Right lobe of liver (tissue), 6 donors: ENCODE measurements at regions not wholly inside any gene's neighbourhood (a gene's known extent, or its start where the extent isn't known, plus 50 kb on each side); places are given as distances from the start of the nearest gene placed in this dataset.

Experiments
- ATAC-seq, 4 donors: fragments of 200-7000 bp; cut with Tn5 transposase; one replicate each; pipeline ENCODE4 v1.9.1; 2020; ENCODE audit warnings: mild to moderate bottlenecking in 4 of 4, moderate library complexity in 4 of 4
- DNase-seq, 3 donors: peaks; one replicate each; pipeline ENCODE4 v3.0.0-alpha.2; 2020
- H3K27ac ChIP-seq, 3 donors: fragments of 200-600 bp; one replicate each; pipeline ENCODE4 v1.8.0; 2022
- H3K27me3 ChIP-seq, 2 donors: fragments of 200-600 bp; one replicate each; pipeline ENCODE4 v1.8.0; 2022
- H3K36me3 ChIP-seq, 4 donors: fragments of 200-600 bp; sonication (generic) in 1 of 4; one replicate each; pipeline versions ENCODE4 v1.5.1 to v1.8.0; 2017 to 2022; ENCODE audit warnings: control low read depth in 1 of 4
- H3K4me1 ChIP-seq, 4 donors: fragments of 200-600 bp; sonication (generic) in 1 of 4; one replicate each; pipeline versions ENCODE4 v1.5.1 to v1.8.0; 2017 to 2022; ENCODE audit warnings: control low read depth in 1 of 4
- H3K4me3 ChIP-seq, 3 donors: fragments of 200-600 bp; one replicate each; pipeline ENCODE4 v1.8.0; 2022
- H3K9me3 ChIP-seq, 4 donors: fragments of 200-600 bp; sonication (generic) in 1 of 4; one replicate each; pipeline versions ENCODE4 v1.5.1 to v1.8.0; 2017 to 2022; ENCODE audit warnings: control low read depth in 1 of 4
- POLR2A ChIP-seq: fragments of 450-650 bp; IDR thresholded peaks from one replicate; pipeline ENCODE4 v1.6.1; 2017; ENCODE audit warnings: antibody characterized with exemption, mild to moderate bottlenecking
- WGBS: methylation state at CpG from one replicate; pipeline ENCODE4 v1.1.6; 2018; ENCODE audit warnings: low coverage, low lambda C conversion rate; ENCODE audit not compliant: insufficient coverage; ENCODE audit errors: missing lambda C conversion rate; 5-methylcytosine and 5-hydroxymethylcytosine counted together
- intact Hi-C, 2 donors: fragments of 100-400 bp; cut with DNase I; formaldehyde crosslinking; loops; one replicate each; pipeline versions ENCODE4 v1.11.2 to v1.14.1; 2022
- TF ChIP-seq, protein P1 (sequence below), 4 donors: fragments of 200-600 bp in 3 of 4; fragments of 450-650 bp in 1 of 4; IDR thresholded peaks; one replicate each; pipeline versions ENCODE4 v1.5.1 to v1.8.0; 2016 to 2022; ENCODE audit warnings: antibody characterized with exemption in 4 of 4, mild to moderate bottlenecking in 2 of 4
- donor health status: DM: no; HTN: yes; CAD: no.
- donor health status: DM: no; HTN: no; CAD: no.
- donor health status: DM: no; HTN: no; CAD: no.
- donor health status: DM: no; HTN: yes; CAD: no.
- donor health status: DM: no; HTN: yes; CAD: no.

DNA sequence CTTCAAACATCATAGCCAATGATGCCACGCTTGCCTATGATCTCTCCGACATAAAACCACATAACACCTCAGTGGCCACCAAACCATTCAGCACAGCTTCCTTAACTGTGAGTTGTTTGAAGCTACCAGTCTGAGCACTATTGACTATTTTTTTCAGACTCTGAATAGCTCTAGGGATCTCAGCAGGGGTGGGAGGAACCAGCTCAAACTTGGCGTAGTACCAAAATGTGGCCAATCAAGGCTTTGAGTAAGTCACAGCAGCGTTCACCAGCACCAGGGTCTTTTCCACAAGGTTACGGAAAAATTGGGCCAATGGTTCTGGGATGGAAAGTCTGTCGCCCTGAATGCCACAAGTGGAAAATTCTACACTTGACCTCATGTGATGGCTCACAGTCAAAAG lies 70.6 kb downstream of the SMPDL3A start:
- TF ChIP-seq, protein P1, sequence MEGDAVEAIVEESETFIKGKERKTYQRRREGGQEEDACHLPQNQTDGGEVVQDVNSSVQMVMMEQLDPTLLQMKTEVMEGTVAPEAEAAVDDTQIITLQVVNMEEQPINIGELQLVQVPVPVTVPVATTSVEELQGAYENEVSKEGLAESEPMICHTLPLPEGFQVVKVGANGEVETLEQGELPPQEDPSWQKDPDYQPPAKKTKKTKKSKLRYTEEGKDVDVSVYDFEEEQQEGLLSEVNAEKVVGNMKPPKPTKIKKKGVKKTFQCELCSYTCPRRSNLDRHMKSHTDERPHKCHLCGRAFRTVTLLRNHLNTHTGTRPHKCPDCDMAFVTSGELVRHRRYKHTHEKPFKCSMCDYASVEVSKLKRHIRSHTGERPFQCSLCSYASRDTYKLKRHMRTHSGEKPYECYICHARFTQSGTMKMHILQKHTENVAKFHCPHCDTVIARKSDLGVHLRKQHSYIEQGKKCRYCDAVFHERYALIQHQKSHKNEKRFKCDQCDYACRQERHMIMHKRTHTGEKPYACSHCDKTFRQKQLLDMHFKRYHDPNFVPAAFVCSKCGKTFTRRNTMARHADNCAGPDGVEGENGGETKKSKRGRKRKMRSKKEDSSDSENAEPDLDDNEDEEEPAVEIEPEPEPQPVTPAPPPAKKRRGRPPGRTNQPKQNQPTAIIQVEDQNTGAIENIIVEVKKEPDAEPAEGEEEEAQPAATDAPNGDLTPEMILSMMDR (IDR thresholded peaks at IDR 0.05) = no peak
- TF ChIP-seq POLR2A = no peak
- H3K36me3 ChIP-seq = no peaks in the 10 kb centered on the region
- H3K27me3 ChIP-seq = no peaks in the 10 kb centered on the region
- no peak overlapping the region for H3K4me3 ChIP-seq
- intact Hi-C loops = no loop called here
- H3K9me3 ChIP-seq = no peaks in the 10 kb centered on the region
- no peak for DNase-seq
- H3K27ac ChIP-seq = no peak overlapping the region
- H3K4me1 ChIP-seq = no peaks in the 10 kb centered on the region
- WGBS = 62% methylated on average over 5 of the region's 6 CpGs
- no peak for ATAC-seq

DNA sequence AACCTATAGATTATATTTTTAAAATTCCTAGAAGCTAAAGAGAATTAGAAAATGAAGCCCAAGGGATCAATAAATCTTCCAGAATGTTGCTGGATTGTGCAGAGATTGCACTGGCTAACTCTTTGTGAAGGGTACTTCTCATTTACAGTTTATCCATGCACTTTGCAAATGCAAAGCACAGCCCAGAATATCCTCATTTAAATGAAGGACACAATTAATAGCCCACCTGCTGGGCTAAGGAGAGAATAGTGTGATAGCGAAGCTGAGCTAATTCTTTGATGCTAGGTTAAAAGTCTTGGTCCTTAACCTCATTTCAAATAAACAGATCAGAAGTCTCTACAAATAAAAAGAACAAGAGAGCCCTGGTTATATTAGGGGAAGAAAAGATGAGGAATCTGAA lies 72.5 kb downstream of the SMPDL3A start:
- Histone ChIP-seq H3K9me3 (no peaks in the 10 kb centered on the region), H3K27me3 (no peaks in the 10 kb centered on the region), H3K27ac (no peak overlapping the region), H3K4me1 (no peaks in the 10 kb centered on the region), H3K36me3 (no peaks in the 10 kb centered on the region), H3K4me3 (no peak overlapping the region)
- TF ChIP-seq, protein P1 (IDR thresholded peaks at IDR 0.05) = no peak
- no peak for TF ChIP-seq POLR2A
- ATAC-seq (no peak), DNase-seq (no peak)
- intact Hi-C loops = no loop called here
- WGBS = 25% methylated on average over 1 of the region's 1 CpG

DNA sequence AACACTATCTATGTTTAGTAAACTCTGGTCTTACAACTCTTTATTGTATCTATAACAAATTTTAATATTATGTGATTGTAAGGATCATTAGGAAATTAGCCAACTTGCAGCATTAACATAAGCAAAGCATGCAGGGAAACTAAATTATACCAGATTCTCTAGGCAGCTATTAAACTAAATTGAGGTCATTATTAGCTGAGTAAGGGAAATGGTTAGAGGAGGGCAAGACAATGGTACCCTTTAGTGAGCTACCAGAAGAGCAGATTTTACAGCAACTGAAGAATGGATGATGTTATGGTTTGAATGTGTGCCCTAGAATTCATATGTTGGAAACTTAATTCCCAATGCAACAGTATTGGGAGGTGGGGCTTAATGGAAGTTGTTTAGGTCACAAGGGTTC lies 79.1 kb downstream of the SMPDL3A start:
- DNase-seq (no peak), ATAC-seq (no peak)

DNA sequence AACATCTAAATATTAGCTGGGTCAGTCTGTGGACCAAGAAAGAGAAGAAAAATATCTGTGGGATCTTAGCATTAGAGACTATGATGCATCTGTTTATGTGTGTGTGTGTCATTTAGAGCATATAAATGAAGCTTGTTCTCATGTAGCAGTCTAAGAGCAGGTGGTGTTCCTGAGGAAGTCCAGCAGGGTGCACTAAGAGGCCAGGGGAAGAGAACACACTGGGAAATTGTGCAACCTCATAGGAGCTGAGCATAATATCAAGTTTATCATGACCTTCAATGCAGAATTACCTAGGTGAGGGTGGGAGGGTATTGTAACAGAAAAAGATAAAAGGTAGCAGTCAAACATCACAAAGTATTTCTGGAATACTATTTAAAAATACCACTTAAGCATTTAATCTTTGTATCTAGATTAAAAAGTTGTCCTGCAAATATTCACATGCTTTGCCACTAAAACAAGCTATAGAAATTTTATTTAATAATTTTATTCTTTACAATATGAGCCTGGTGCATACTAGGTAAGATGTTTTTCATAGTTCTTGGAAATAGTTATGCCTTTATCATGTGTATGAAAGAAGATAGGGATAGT lies 80.5 kb downstream of the SMPDL3A start:
- no peak for TF ChIP-seq POLR2A
- TF ChIP-seq, protein P1 (IDR thresholded peaks at IDR 0.05) = peak; percentile 65 to 74 (median 72)
- Histone ChIP-seq H3K9me3 (no peaks in the 10 kb centered on the region), H3K4me1 (no peaks in the 10 kb centered on the region), H3K4me3 (no peak overlapping the region), H3K27ac (no peak overlapping the region), H3K36me3 (no peaks in the 10 kb centered on the region), H3K27me3 (no peaks in the 10 kb centered on the region)
- ATAC-seq (peak; percentile 95 to 98 (median 97)), DNase-seq (peak in 2 of 3 donors; percentile 23 to 56)
- intact Hi-C loops = loop anchor here in 1 of 2 donors (10.0 kb wide), 1 partner anchor 445 kb away; no protein-coding TSS in a partner anchor

More for the DNA sequence above, 79.1 kb downstream of the SMPDL3A start:
- H3K36me3 ChIP-seq = no peaks in the 10 kb centered on the region
- no peak overlapping the region for H3K4me3 ChIP-seq
- no peak for TF ChIP-seq POLR2A
- TF ChIP-seq, protein P1 (IDR thresholded peaks at IDR 0.05) = no peak
- intact Hi-C loops = no loop called here
- H3K27ac ChIP-seq = no peak overlapping the region
- H3K4me1 ChIP-seq = no peaks in the 10 kb centered on the region
- H3K27me3 ChIP-seq = no peaks in the 10 kb centered on the region
- no peaks in the 10 kb centered on the region for H3K9me3 ChIP-seq

DNA sequence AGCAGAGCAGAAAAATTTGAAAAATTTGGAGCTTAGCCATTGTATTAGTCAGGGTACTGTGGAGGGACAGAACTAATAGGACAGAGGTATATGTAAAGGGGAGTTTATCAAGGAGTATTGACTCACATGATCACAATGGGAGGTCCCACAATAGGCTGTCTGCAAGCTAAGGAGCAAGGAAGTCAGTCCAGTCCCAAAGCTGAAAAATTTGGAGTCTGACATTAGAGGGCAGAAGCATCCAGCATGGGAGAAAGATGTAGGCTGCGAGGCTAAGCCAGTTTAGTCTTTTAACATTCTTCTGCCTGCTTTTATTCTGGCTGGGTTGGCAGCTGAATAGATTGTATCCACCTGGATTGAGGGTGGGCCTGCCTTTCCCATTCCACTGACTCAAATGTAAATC lies 82.0 kb downstream of the SMPDL3A start:
- TF ChIP-seq, protein P1 (IDR thresholded peaks at IDR 0.05) = no peak
- Histone ChIP-seq H3K27ac (no peak overlapping the region), H3K4me3 (no peak overlapping the region), H3K36me3 (no peaks in the 10 kb centered on the region), H3K27me3 (no peaks in the 10 kb centered on the region), H3K9me3 (no peaks in the 10 kb centered on the region), H3K4me1 (no peaks in the 10 kb centered on the region)
- DNase-seq (no peak), ATAC-seq (no peak)
- intact Hi-C loops = loop anchor here in 1 of 2 donors (10.0 kb wide), 1 partner anchor 444 kb away; no protein-coding TSS in a partner anchor
- WGBS = 83% methylated on average over 1 of the region's 1 CpG
